Panc1 (cell line): ENCODE measurements at regions not wholly inside any gene's neighbourhood (a gene's known extent, or its start where the extent isn't known, plus 50 kb on each side); places are given as distances from the start of the nearest gene placed in this dataset.

Source experiments
- ATAC-seq: fragments of 200-7000 bp; cut with Tn5 transposase; 2 replicates; pipeline ENCODE4 v1.9.1; 2020; ENCODE audit warnings: mild to moderate bottlenecking, moderate library complexity
- BruUV-seq: library from RNA; stranded (reverse); fragments of 400-500 nt; replicated peaks from 2 replicates; lab custom pipeline; 2021; lab: Mats Ljungman, UMichigan
- CTCF ChIA-PET: fragments of 300-600 bp; sonication (Branson Sonifier 250); formaldehyde crosslinking; loops from one replicate; lab custom pipeline; 2022; ENCODE audit warnings: antibody characterized with exemption; lab: Charles Lee
- POLR2A ChIA-PET: fragments of 300-600 bp; sonication (Branson Sonifier 250); formaldehyde crosslinking; loops from one replicate; lab custom pipeline; 2022; ENCODE audit warnings: antibody characterized with exemption; lab: Charles Lee
- DNase-seq: peaks from one replicate; pipeline ENCODE4 v3.0.0-alpha.2; 2010; ENCODE audit warnings: low read depth, low spot score
- H3K27ac ChIP-seq: 2 replicates; pipeline ENCODE4 v1.5.1; 2011; ENCODE audit warnings: mild to moderate bottlenecking, low read length, inconsistent platforms
- H3K27me3 ChIP-seq: fragments of 200-500 bp; sonication (Bioruptor generic); 2 replicates; pipeline ENCODE4 v1.6.0; 2014; ENCODE audit warnings: low read length, inconsistent platforms; ENCODE audit not compliant: control insufficient read depth, insufficient read depth
- H3K36me3 ChIP-seq: fragments of 200-500 bp; sonication (Bioruptor generic); 2 replicates; pipeline ENCODE4 v1.5.1; 2014; ENCODE audit warnings: inconsistent platforms, mild to moderate bottlenecking, low read length, moderate library complexity; ENCODE audit not compliant: control insufficient read depth, insufficient read depth
- H3K4me1 ChIP-seq: 2 replicates; pipeline ENCODE4 v1.5.1; 2011; ENCODE audit warnings: inconsistent platforms, mild to moderate bottlenecking, low read length, moderate library complexity; ENCODE audit not compliant: control insufficient read depth, insufficient read depth
- H3K4me3 ChIP-seq, 2 experiments: 2 replicates each; pipeline ENCODE4 v1.5.1; 2011 to 2012; ENCODE audit warnings: low read depth in 2 of 2, low read length in 2 of 2, mild to moderate bottlenecking in 2 of 2, inconsistent platforms in 1 of 2, moderate library complexity in 1 of 2
- H3K9me3 ChIP-seq: fragments of 200-500 bp; sonication (Bioruptor generic); 2 replicates; pipeline ENCODE4 v1.5.1; 2014; ENCODE audit warnings: low read depth, mild to moderate bottlenecking, inconsistent platforms, low read length, moderate library complexity; ENCODE audit not compliant: control insufficient read depth, insufficient read depth
- CTCF ChIP-seq: fragments of 450-650 bp; IDR thresholded peaks from 2 replicates; pipeline ENCODE4 v1.5.1; 2017; ENCODE audit warnings: mild to moderate bottlenecking
- POLR2AphosphoS5 ChIP-seq: IDR thresholded peaks from 2 replicates; pipeline ENCODE4 v1.6.1; 2012; ENCODE audit warnings: mild to moderate bottlenecking, low read depth, low read length, moderate library complexity
- REST ChIP-seq, 2 experiments: IDR thresholded peaks; 2 replicates each; pipeline ENCODE4 v1.6.1; 2011 to 2012; ENCODE audit warnings: low read depth in 2 of 2, control low read depth in 1 of 2, low read length in 1 of 2, mild to moderate bottlenecking in 1 of 2, moderate library complexity in 1 of 2; ENCODE audit not compliant: insufficient read depth in 1 of 2
- SIN3A ChIP-seq: IDR thresholded peaks from 2 replicates; pipeline ENCODE4 v1.6.1; 2012; ENCODE audit warnings: low read depth, mild to moderate bottlenecking, low read length, moderate library complexity, borderline replicate concordance; ENCODE audit not compliant: insufficient read depth
- TCF7L2 ChIP-seq: IDR thresholded peaks from 2 replicates; pipeline ENCODE4 v1.6.1; 2011; ENCODE audit warnings: mild to moderate bottlenecking, low read depth, low read length, inconsistent platforms
- in situ Hi-C: cut with HindIII; loops from 2 replicates; pipeline ENCODE4 v1.10.0; 2016; ENCODE audit warnings: low sequenced_read_pairs, low pct_unique_long_range_greater_than_20kb
- intact Hi-C: fragments of 100-400 bp; cut with micrococcal nuclease; formaldehyde crosslinking; loops from one replicate; pipeline ENCODE4 v1.10.0; 2022; ENCODE audit not compliant: unreplicated experiment

- no peak for ATAC-seq
- in situ Hi-C loops: no loop called here
- no TSS peak for BruUV-seq
- Histone ChIP-seq H3K4me3 (no peak overlapping the region), H3K36me3 (no peaks in the 10 kb centered on the region), H3K4me1 (no peaks in the 10 kb centered on the region), H3K9me3 (no peaks in the 10 kb centered on the region), H3K27me3 (no peaks in the 10 kb centered on the region; the same call in 1 of the 2 replicates), H3K27ac (no peak overlapping the region)
- no peak for DNase-seq
- no peak for TF ChIP-seq CTCF
- TF ChIP-seq SIN3A: no peak
- TF ChIP-seq POLR2AphosphoS5: no peak
- POLR2A ChIA-PET: no interaction called here
- CTCF ChIA-PET: no interaction called here
- intact Hi-C loops: no loop called here
Measured at GRCh38 chr14:66396164-66396563, 90.0 kb upstream of the CCDC196 start.

- Histone ChIP-seq H3K27me3 (peaks cover 4% of the 10 kb centered on the region; the same call in 1 of the 2 replicates), H3K4me1 (no peaks in the 10 kb centered on the region), H3K9me3 (no peaks in the 10 kb centered on the region), H3K4me3 (no peak overlapping the region), H3K36me3 (no peaks in the 10 kb centered on the region), H3K27ac (no peak overlapping the region)
- ChIA-PET POLR2A (no interaction called here), CTCF (no interaction called here)
- intact Hi-C loops (no loop called here), in situ Hi-C loops (no loop called here)
- ATAC-seq (no peak), DNase-seq (no peak)
- TF ChIP-seq CTCF (no peak), TCF7L2 (no peak), SIN3A (no peak), REST (IDR thresholded peaks at IDR 0.05; ENCODE audit: insufficient read depth in 1 of 2, low read depth in 2 of 2, low read length in 1 of 2) (no peak), POLR2AphosphoS5 (no peak)
- no TSS peak for BruUV-seq
Measured at GRCh38 chr14:66398437-66398836, 87.7 kb upstream of the CCDC196 start.
